T-helper 1 cell treated with Interleukin-12 subunit alpha and Interleukin-12 subunit beta and Interleukin-4 antibody, amounts not matched to agents 30 μg/mL and 1 μg/mL, for 36 hours (primary cell): ENCODE measurements at regions not wholly inside any gene's neighbourhood (a gene's known extent, or its start where the extent isn't known, plus 50 kb on each side); places are given as distances from the start of the nearest gene placed in this dataset.

Source experiments
- H3K27ac Mint-ChIP-seq: one replicate; pipeline ENCODE4 v1.8.0; 2021; ENCODE audit warnings: mild to moderate bottlenecking, mixed read lengths
- H3K27me3 Mint-ChIP-seq: one replicate; pipeline ENCODE4 v1.8.0; 2021; ENCODE audit warnings: low read depth, mixed read lengths
- H3K36me3 Mint-ChIP-seq: one replicate; pipeline ENCODE4 v1.8.0; 2021; ENCODE audit warnings: low read depth, mixed read lengths
- H3K4me1 Mint-ChIP-seq: one replicate; pipeline ENCODE4 v1.8.0; 2021; ENCODE audit warnings: low read depth, mixed read lengths
- H3K4me3 Mint-ChIP-seq: one replicate; pipeline ENCODE4 v1.8.0; 2021; ENCODE audit warnings: mild to moderate bottlenecking, moderate library complexity, mixed read lengths
- H3K9me3 Mint-ChIP-seq: one replicate; pipeline ENCODE4 v1.8.0; 2021; ENCODE audit warnings: mixed read lengths

DNA sequence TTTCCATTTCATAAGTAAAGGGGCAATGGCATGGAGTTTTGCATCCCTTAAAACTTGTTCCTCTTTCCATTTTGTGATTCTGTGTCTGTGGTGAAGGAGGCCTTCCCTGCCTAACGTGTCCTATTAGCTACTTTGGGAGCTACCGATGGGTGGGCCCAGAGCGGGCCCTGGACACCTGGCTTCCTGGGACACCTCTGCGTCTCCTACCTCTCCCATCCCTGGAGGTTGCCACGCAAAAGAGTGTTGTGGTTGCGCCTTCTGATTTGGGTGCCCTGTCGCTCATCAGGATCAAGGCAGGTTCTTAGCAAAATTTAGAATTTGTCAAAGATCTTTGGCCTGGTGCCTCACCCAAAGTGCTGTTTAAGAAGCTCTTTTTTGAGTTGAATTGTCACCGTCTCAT is 116.4 kb upstream of the CACNA1E start:
- no peaks in the 10 kb centered on the region for H3K27me3 Mint-ChIP-seq
- H3K4me3 Mint-ChIP-seq: no peak overlapping the region
- no peaks in the 10 kb centered on the region for H3K4me1 Mint-ChIP-seq
- H3K27ac Mint-ChIP-seq: no peak overlapping the region
- no peaks in the 10 kb centered on the region for H3K9me3 Mint-ChIP-seq
- H3K36me3 Mint-ChIP-seq: no peaks in the 10 kb centered on the region

DNA sequence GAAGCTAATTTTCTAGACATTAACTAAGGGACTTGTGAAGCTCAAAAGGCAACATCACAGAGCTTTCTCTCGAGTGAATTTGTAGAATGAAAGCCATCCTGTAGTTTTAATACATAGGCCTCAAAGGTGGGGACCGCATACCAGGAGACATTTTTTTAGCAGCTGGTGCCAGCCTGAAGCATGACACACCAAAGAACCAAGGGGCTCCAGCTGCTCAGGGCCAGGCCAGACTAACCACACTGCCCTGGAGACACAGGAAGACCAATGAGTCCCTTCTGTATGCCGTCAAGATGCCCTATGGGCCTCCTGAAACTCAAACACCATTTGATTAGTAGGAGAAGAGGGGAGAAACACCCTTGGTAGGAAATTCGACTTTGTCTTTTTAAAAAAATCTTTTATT is 113.9 kb upstream of the CACNA1E start:
- no peaks in the 10 kb centered on the region for H3K36me3 Mint-ChIP-seq
- H3K4me3 Mint-ChIP-seq: no peak overlapping the region
- peaks cover 5% of the 10 kb centered on the region for H3K9me3 Mint-ChIP-seq
- H3K4me1 Mint-ChIP-seq: no peaks in the 10 kb centered on the region
- H3K27me3 Mint-ChIP-seq: peaks cover 8% of the 10 kb centered on the region
- no peak overlapping the region for H3K27ac Mint-ChIP-seq

DNA sequence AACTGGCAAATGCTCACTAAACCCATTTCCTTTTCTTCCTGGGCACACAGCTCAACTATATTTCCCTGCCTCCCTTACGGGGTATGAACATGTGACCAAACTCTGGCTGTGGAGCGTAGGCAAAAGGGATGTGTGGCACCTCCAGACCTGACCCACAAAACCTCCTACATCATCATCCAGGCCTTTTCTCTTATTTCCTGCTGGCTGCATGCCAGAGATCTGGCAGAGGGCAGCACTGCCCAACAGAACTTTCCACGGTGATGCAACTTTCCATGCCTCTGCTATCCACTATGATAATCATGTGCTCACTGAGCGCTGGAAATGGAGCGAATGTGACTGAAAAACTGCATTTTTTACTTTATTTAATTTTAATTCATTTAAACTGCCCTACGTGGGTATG is 99.6 kb upstream of the CACNA1E start:
- Mint-ChIP-seq H3K4me3 (no peak overlapping the region), H3K27me3 (peaks cover 15% of the 10 kb centered on the region), H3K36me3 (no peaks in the 10 kb centered on the region), H3K9me3 (no peaks in the 10 kb centered on the region), H3K27ac (no peak overlapping the region), H3K4me1 (no peaks in the 10 kb centered on the region)

DNA sequence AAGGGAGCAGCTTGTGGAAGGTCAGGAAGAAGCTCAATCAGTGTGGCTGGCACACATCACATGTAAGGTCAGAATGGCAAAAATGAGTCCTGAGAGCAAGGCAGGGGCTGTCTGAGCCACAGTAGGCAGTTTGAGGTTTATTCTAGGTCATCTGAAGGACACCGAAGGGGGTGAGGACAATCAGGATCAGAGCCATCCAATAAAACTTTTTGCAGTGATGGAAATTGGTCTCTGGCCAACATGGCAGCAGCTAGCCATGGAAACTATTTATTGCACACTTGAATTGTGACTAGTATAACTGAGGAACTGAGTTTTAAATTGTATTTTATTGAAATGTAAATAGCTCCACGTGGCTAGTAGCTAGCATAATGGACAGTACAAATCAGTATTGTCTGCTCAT is 97.0 kb upstream of the CACNA1E start:
- H3K4me1 Mint-ChIP-seq: no peaks in the 10 kb centered on the region
- no peaks in the 10 kb centered on the region for H3K36me3 Mint-ChIP-seq
- H3K27me3 Mint-ChIP-seq: peaks cover 16% of the 10 kb centered on the region
- no peaks in the 10 kb centered on the region for H3K9me3 Mint-ChIP-seq
- H3K27ac Mint-ChIP-seq: no peak overlapping the region
- H3K4me3 Mint-ChIP-seq: no peak overlapping the region

DNA sequence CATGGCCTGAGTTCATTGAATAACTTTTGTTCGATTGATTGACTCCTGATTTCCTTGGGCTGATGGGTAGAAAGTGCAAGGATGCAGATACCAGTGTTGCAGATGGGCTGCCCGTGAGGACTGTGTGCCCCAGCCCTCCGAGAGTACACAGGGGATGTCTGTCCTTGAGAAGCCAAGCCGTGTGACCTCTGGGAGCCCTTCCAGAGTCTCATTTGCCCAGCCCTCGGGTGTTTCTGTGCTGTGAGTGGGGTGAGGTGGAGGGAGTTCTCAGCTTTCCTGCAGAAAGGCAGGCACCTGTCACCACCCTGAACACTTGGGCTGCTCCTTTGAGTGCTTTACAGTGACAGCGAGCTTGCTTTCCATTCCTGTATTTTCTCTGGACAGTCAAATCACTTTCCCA is 96.4 kb upstream of the CACNA1E start:
- Mint-ChIP-seq H3K9me3 (no peaks in the 10 kb centered on the region), H3K4me3 (no peak overlapping the region), H3K27ac (no peak overlapping the region), H3K36me3 (no peaks in the 10 kb centered on the region), H3K4me1 (no peaks in the 10 kb centered on the region), H3K27me3 (peaks cover 16% of the 10 kb centered on the region)

DNA sequence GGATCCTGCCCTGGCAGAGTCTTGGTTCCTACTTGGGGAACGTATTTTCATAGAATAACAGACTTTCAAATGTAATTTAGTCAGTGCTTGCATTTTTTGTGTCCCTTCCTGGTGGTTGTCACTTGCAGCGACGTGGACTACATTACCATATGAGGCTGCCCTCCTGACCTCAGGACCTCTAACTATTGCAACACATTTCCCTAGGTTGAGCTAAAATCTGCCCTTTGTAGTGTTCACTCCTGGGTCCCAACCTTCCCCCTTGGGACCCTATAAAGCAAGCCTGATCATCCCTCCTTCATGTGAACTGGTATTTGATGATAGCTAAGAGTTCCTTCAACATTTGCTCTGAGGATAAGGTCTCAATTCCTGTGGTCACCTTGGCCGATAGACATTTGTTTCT is 95.6 kb upstream of the CACNA1E start:
- no peak overlapping the region for H3K27ac Mint-ChIP-seq
- H3K27me3 Mint-ChIP-seq: peaks cover 16% of the 10 kb centered on the region
- H3K9me3 Mint-ChIP-seq: no peaks in the 10 kb centered on the region

DNA sequence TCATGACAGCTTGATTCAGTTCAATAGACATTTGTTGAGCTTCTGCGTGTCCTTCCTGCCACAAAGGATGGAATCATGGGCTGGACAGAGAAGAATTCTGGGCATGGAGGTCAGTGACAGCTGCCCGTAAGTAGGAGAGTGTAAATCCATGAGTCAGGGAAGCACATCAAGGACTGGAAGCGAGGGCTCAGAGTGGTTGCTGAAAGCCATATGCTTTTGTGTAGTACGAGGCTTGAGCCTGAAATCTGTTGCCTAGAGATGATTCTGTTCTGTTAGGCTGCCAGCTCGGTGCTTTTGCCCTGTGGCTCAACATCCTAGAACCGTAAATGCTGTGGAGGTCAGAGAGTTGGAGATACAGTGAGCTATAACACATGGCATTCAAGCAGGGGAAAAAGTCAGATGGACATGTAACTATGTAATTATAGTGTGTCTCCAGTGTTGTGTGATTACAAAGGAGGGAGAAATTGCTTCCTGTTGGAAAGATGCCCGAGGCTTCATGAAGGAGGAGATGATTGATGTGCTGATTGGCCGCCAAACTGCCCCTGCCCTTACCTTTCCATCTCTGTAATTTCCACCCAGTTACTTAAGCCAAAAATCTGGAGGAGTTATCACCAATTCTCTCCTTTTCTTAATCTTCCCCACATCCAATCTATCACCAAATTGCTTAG is 92.8 kb upstream of the CACNA1E start:
- no peak overlapping the region for H3K27ac Mint-ChIP-seq
- no peaks in the 10 kb centered on the region for H3K9me3 Mint-ChIP-seq
- no peaks in the 10 kb centered on the region for H3K36me3 Mint-ChIP-seq
- H3K4me1 Mint-ChIP-seq: peaks cover 10% of the 10 kb centered on the region
- H3K27me3 Mint-ChIP-seq: peaks cover 8% of the 10 kb centered on the region
- H3K4me3 Mint-ChIP-seq: no peak overlapping the region

More for the DNA sequence above, 95.6 kb upstream of the CACNA1E start:
- Mint-ChIP-seq H3K4me1 (peaks cover 4% of the 10 kb centered on the region), H3K36me3 (no peaks in the 10 kb centered on the region), H3K4me3 (no peak overlapping the region)

DNA sequence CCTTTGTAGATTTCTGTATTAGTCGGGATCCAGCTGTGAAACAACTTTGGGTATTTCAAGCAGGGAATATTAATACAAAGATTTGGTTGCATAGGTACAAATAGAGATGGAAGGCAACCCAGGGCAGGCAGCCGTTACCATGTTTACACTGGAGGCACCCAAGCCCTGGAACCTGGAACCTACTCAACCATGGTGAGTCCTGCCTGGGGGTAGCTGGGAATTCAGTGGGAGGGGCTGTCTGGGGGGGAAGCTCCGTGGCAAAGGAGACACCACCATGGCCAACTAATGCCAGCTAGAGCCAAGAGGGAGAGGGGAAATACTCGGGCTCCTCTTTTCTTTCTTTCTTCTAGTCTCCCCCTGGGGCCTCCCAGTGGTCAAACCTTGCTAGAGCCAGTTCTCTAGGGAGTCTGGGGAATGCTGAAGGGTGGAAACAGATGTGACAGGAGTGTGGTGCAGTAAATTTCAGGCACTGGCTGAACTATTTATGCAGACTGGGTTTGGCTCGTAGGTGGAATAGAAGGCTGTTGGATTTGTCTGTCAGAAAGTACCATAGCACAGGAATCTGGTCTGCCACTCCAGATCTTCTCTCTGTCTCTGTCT is 91.9 kb upstream of the CACNA1E start:
- no peak overlapping the region for H3K4me3 Mint-ChIP-seq
- H3K27ac Mint-ChIP-seq: no peak overlapping the region
- H3K27me3 Mint-ChIP-seq: peaks cover 8% of the 10 kb centered on the region
- no peaks in the 10 kb centered on the region for H3K9me3 Mint-ChIP-seq
- peaks cover 10% of the 10 kb centered on the region for H3K4me1 Mint-ChIP-seq
- H3K36me3 Mint-ChIP-seq: no peaks in the 10 kb centered on the region

DNA sequence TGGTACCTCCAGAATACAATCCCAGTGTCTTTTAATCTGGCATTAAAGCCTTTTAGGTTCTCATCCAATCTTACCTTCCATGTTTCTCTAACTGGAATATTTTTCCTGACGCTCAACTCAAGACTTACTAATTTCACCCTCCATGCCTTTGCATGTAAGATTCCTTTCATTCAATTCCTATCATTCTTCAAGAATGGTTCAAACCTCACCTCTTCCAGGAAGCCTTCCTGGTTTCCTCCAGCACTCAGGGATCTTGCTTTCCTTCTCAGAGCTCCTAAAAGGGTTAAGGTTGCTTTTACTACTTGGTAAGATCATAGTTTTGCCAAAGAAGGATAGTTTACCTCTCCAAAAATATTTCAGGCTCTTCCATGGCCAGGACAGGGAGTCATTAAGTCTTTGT is 91.2 kb upstream of the CACNA1E start:
- Mint-ChIP-seq H3K4me1 (peaks cover 10% of the 10 kb centered on the region), H3K27me3 (peaks cover 8% of the 10 kb centered on the region), H3K36me3 (no peaks in the 10 kb centered on the region), H3K27ac (no peak overlapping the region), H3K9me3 (no peaks in the 10 kb centered on the region), H3K4me3 (no peak overlapping the region)

DNA sequence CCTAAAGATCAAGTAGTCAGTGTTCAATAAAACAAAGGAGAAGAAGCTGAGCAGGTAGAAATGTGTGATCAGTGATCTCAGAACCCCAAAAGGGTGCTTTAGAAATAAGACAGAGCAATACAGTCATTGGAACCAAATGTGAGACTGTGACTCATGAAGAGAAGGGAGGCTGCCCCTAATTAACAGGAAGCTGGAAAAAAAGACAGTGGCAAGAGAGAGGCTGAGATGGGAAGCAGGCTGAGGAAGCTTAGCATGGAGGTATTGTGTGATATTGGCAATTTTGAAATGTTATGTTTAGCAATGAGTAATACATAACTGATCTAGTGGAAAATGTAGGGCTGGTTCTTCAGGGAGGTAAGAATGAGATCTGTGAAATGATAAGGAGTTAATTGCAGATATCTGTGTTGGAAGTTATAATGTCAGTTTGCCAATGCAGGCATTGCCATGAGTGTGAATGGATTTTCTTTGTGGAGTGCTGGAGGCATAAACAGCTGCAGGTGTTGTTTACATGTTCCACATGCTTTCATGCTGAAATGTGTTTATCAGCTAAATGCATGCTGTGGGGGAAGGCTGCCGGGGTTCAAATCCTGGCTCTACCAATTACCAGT is 90.6 kb upstream of the CACNA1E start:
- H3K27me3 Mint-ChIP-seq: peaks cover 8% of the 10 kb centered on the region
- no peaks in the 10 kb centered on the region for H3K36me3 Mint-ChIP-seq
- H3K4me3 Mint-ChIP-seq: no peak overlapping the region
- no peaks in the 10 kb centered on the region for H3K9me3 Mint-ChIP-seq
- H3K27ac Mint-ChIP-seq: peak overlapping the region; percentile 1
- H3K4me1 Mint-ChIP-seq: peaks cover 12% of the 10 kb centered on the region

DNA sequence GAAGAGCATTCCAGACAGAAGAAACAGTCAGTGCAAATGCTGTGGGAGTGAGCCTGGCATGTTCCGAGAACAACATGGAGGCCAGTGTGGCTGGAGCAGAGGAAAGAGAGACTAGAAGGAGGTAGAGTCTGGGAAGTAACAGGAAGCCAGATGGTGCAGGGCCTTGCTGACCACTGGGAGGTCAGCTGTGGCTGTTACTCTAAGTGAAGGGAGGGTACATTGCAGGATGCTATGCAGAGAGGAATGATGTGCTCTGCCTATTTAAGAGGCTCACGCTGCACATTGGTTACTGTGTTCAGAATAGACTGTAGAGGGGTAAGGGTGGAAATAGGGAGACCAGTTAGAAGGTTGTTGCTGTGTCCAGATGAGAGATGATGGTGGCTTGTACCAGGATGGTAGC is 88.6 kb upstream of the CACNA1E start:
- Mint-ChIP-seq H3K27me3 (peaks cover 3% of the 10 kb centered on the region), H3K4me1 (peaks cover 25% of the 10 kb centered on the region), H3K9me3 (no peaks in the 10 kb centered on the region), H3K27ac (no peak overlapping the region), H3K4me3 (no peak overlapping the region), H3K36me3 (no peaks in the 10 kb centered on the region)

DNA sequence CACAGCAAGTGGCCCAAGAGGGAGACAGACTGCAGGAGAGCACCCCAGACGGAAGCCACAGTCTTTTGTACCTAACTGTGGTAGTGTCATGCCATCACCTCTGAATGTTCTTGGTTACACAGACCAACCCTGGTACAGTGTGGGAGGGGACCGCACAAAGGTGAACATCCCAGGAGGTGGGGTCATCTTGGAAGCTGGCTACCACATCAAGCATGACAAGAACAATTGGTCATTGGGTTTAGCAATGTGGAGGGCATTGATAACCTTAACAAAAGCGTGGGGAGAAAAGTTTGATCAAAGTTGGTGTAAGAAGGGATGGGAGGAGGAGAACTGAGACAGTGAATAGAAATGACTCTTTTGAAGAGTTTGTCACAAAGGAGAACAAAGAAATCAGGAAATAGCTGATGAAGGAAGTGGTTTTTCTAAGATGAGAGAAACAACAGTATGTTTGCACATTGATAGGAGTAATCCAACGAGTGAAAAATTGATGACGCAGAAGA is 87.1 kb upstream of the CACNA1E start:
- H3K4me3 Mint-ChIP-seq: no peak overlapping the region
- H3K4me1 Mint-ChIP-seq: peaks cover 32% of the 10 kb centered on the region
- H3K27me3 Mint-ChIP-seq: no peaks in the 10 kb centered on the region
- H3K36me3 Mint-ChIP-seq: no peaks in the 10 kb centered on the region
- no peaks in the 10 kb centered on the region for H3K9me3 Mint-ChIP-seq
- no peak overlapping the region for H3K27ac Mint-ChIP-seq

DNA sequence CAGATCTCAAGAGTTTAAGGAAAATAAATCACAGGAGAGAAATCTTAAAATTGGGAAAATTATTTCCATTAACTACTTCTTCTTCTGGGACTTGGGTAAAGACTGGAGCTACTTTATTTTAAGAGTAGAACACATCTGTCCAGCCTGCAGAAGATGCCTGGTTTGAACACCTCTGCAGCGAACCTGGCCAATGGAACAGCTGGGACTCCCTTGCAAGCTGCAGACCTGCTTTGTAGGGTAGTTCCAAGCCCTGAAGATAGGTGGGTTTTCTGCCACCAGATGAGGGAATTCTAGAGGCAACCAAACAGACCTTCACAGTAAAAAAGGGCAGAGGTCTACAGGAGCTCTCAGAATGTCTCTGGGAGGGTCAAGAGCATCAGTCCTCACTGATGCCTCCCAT is 86.5 kb upstream of the CACNA1E start:
- Mint-ChIP-seq H3K27me3 (no peaks in the 10 kb centered on the region), H3K36me3 (no peaks in the 10 kb centered on the region), H3K4me3 (no peak overlapping the region), H3K4me1 (peaks cover 33% of the 10 kb centered on the region), H3K27ac (no peak overlapping the region), H3K9me3 (no peaks in the 10 kb centered on the region)

DNA sequence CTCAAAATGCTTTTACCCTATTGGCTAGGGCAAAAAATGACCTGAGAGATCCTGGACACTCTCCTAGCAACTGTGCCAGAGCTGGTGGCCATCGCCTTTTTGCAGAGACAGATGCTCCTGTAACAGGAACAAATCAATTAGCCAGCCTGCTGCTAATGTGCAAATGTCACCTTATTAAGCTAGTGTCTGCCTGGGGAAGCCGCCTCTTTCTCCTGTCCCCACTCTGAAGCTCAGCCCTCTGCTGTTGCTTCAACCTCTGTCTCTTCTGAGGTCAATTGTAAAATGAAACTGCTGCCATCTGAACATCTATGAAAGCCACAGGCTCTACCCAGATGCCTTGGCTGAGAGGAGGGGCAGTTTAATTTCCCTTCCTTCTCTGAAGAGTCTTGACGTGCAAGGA is 85.5 kb upstream of the CACNA1E start:
- no peaks in the 10 kb centered on the region for H3K27me3 Mint-ChIP-seq
- peaks cover 28% of the 10 kb centered on the region for H3K4me1 Mint-ChIP-seq
- H3K36me3 Mint-ChIP-seq: no peaks in the 10 kb centered on the region
- peak overlapping the region; percentile 64 for H3K27ac Mint-ChIP-seq
- peak overlapping the region; percentile 65 for H3K4me3 Mint-ChIP-seq
- H3K9me3 Mint-ChIP-seq: no peaks in the 10 kb centered on the region

DNA sequence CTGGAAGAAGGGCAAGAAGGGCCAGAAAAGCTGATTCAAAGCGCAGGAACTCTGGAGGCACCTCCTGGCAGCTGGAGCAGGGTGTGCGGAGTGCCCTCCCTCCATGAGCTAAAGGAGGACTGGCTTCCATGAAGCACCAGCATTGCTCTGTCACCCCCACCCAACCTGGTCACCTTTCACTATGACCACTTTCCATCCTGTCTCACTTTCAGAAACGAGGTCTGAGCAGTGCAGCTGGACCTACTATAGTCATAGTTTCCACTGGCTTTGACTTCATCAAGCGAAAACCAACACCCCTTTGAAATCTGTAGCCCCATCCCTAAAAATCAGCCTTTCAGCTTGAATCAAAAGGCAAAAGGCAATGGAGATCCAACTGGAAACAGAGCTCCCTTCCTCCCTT is 84.8 kb upstream of the CACNA1E start:
- H3K4me3 Mint-ChIP-seq: no peak overlapping the region
- no peak overlapping the region for H3K27ac Mint-ChIP-seq
- H3K27me3 Mint-ChIP-seq: no peaks in the 10 kb centered on the region

More for the DNA sequence above, 84.8 kb upstream of the CACNA1E start:
- Mint-ChIP-seq H3K4me1 (peaks cover 25% of the 10 kb centered on the region), H3K9me3 (no peaks in the 10 kb centered on the region), H3K36me3 (no peaks in the 10 kb centered on the region)
